Central memory CD4-positive, alpha-beta T cell (primary cell): ENCODE measurements at regions not wholly inside any gene's neighbourhood (a gene's known extent, or its start where the extent isn't known, plus 50 kb on each side); places are given as distances from the start of the nearest gene placed in this dataset.

ENCODE experiments used
- DNase-seq: peaks from one replicate; pipeline ENCODE4 v3.0.0; 2022

- no peak for DNase-seq
Measured at GRCh38 chr2:180190851-180191250, 183.8 kb upstream of the CWC22 start.

DNA sequence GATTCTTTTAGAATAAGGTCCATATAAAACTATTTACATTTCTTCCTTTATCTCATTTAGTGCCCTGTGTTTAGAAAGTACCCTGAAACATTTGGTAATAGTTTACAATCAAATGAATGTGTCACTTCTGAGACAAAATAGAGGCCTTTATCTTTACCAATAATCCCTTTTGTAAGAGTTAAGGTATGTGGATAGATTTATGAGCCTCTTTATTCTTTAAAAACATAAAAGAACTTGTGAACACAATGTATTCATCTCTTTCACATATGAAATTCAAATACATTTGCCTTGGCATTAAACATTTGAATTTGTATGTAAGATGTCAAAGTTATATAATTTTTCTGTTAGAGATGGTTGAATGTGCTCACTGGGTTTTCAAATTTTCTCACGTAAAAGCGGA is 180.5 kb upstream of the CWC22 start:
- no peak for DNase-seq

- DNase-seq: no peak
Measured at GRCh38 chr2:180184506-180184905, 177.4 kb upstream of the CWC22 start.

DNA sequence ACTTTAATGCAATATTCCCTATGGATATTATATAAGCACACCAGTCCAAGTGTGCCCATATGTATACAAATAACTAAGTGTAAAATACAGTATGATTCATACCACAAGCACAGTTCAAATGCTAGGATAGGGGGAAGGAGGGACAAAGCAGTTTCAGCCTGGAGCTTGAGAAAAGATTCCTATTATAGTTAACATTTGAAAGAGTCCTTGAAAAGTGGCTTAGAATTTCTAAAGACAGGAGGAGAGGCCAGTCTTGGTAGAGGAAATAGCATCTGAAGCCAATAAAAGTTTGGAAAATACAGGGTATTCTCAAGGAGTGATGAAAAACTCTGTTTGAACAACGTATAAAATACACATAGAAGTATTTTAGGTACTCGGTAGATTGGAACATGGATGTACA is 173.4 kb upstream of the CWC22 start:
- no peak for DNase-seq

DNA sequence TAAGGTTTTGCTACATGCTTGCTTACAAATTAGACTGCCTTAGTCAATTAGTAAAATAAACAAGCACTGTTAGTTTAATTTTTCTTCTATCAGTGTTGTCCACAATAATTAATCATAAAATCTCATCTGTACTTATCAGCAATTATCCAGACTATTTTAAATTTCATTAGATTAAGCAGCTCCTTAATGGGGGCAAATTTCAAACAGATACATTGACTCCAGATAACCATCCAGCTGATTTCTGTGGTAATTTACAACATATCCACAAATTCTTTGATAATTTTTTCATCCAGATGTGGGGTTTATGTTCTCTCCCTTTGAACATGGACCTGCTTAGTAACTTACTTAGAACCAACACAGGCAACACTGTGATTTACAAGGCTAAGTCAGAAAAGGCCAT is 170.4 kb upstream of the CWC22 start:
- no peak for DNase-seq

GRCh38 chr2:180175736-180176135 is 168.6 kb upstream of the CWC22 start:
- DNase-seq: no peak

DNA sequence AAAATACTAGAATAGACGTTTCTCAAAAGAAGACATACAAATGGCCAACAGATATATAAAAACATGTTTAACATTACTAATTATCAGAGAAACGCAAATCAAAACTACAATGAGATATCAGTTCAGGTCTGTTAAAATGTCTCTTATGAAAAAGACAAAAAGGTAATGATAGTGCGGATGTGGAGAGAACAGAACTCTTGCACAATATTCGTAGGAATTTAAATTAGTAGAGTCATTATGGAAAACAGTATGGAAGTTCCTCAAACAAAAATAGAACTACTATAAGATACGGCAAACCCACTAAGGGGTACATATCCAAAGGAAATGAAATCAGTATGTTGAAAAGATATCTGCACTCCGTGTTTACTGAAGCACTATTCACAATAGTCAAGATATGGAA is 167.5 kb upstream of the CWC22 start:
- DNase-seq: no peak

DNA sequence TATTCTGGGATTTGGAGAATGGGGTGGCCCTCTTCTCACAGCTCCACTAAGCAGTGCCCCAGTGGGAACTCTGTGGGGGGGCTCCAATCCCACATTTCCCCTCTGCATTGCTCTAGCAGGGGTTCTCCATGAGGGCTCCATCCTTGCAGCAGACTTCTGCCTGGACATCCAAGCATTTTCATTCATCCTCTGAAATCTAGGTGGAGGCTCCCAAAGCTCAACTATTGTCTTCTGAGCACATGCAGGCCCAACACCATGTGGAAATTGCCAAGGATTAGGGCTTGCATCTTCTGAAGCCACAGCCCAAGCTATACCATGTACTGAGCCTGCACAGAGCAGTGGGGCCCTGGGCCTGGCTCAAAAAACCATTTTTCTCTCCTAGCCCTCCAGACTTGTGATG is 162.4 kb upstream of the CWC22 start:
- no peak for DNase-seq

DNA sequence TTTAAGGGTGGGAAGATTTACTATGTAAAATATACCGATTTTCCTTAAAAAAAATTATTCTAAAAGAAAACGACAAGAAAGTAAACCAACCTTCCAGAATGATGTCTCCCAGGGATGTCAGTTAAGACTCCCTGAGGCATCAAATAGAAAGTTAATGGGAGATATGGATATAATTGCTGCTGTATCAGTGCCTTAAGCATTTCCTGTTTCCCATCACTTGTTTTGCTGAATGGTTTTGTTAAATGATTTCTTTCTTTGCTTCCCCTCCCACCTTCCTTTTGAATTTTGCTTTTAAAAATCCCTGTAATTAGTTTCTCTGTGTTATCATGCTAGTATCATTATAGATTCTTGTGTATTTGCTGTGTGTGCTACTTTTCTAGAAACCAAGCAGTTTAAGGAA is 154.3 kb upstream of the CWC22 start:
- no peak for DNase-seq

DNA sequence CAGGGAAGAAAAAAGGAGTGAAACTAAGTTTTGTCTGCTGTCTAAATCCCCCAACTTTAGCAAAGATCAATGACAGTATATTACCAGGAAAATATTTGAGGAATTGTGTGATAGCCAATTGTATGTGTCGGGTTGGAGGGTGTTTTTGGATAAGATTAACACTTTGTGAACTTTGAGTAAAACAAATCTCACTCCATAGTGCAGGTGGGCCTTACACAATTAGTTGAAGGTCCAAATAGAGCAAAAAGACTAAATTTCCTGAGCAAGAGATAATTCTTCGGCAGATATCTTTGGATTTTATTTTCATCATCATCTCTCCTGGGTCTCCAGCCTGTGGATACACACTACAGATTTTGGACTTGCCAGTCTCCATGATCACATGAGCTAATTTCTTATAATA is 152.8 kb upstream of the CWC22 start:
- no peak for DNase-seq

GRCh38 chr2:180158961-180159360 is 151.9 kb upstream of the CWC22 start:
- DNase-seq: no peak

DNA sequence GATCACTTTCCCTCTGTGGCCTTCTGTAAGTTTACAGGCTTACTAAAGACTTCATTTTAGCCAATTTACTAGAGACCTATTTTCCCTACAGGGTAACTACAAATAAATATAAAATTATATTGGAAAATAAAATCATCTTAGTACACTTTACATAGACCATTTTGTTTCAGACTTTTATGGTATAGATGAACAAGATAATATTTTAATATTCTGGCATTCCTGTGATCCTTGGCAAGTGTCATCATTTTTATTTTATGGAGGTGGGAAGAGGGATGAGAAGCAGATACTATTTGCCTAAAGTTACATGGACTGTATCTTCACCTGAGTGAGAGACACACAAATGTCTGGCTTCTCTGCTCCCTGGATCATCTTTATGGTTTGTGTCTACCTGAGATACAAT is 149.6 kb upstream of the CWC22 start:
- DNase-seq: no peak

DNA sequence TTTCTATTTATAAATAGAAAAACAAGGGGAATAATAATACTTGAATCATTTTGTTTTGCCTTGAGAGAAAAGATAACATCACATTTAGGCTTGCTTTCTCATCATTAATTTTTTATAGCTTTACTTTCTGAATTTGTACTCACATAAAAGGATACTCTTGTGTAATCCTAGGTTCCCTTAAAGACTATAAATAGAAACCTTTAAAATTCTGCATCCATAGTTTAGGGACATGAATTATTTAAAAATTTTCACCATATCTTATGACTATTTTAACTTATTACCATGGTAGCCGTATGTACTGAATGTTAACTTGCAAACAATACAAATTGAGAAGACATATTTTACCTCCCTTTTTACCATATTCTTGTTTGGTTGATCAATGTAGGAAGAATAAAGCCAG is 143.5 kb upstream of the CWC22 start:
- no peak for DNase-seq

DNA sequence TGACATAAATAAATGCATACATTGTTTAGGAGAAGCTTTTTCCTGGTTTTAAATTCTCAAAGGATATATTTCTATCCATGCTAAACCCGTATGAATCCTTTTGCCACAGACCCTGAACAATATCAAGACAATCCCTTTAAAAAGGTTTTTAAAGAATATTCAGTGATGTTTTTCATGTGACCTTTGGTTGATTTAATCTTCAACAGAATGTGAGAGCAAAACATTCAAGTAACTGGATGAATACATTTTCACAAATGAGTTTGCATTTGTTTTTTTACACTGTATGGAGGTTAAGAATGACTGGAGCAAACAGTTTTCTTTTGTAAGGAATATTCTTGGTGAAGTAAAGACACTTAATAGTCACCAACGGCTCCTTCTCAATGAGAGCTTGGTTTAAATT is 139.4 kb upstream of the CWC22 start:
- DNase-seq: no peak

- DNase-seq: no peak
Measured at GRCh38 chr2:180146114-180146513, 139.0 kb upstream of the CWC22 start.

DNA sequence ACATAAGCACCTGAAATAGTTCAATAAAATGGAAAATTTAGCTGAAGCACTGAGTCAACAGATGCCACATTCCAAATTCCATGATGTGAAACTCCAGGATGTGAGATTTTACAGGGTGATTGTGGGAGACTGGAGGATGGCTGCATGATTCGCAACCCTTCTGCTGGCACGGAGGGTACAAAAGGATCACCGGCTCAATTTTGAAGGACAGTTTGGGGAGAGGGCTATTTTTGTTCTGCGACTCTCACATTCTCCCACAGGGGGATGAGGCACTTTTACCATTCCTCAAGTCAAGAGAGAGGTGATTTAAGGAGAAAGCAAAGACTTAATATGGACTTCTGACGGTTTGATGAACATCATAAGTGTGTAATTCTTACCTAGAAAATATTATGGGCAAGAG is 138.1 kb upstream of the CWC22 start:
- no peak for DNase-seq

DNA sequence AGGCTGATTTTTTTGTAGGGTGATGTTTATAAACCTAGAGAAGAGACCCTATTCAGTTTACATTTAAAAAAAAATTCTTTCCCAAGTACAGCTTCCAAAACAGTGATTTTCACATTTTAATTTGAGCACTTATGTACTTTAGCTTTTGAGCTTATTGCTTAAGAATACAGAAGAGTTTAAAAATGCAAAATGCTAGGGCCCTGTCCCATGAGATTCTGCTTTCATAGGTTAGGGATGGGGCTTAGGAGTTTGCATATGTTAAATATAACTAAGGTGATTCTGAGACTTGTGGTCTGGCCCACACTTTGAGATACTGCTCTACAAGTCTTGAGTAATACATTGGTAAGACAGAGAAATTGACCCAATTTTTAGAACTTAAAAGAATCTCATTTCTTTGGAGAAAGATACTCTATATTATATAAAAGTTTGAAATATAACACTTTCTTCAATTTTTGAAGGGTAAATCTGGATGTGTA is 137.3 kb upstream of the CWC22 start:
- DNase-seq: no peak

DNA sequence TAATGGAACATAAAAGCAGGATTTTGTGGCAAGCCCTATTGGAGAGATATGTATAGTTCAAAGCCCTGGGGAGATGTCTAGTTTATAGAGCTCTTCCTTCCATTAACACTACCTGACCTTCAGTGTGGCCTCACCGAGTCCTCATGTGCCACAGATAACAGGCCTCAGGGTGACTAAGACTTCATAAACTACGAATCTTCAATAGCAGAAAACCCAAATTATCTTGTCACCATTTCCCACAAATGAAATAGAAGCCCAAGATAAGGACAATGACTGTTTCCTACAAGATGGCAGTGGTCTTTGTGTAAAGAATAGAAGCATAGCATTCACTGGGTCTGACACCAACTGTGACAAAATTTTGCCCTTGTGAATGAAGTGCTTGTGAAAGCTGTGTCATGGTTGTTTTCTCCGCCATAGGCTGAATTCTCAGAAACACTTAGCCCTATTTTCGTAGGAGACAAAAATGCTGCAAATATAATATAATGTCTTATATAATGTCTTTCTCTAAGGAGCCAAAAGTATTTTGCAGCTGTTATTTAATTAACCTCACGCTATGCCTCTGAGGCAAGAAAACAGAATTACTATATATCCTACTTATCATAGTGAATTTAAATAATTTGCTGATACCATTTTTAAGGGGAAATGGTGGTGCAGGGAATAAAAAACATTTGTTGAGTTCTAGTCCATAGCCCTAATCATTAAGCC is 136.7 kb upstream of the CWC22 start:
- no peak for DNase-seq

DNA sequence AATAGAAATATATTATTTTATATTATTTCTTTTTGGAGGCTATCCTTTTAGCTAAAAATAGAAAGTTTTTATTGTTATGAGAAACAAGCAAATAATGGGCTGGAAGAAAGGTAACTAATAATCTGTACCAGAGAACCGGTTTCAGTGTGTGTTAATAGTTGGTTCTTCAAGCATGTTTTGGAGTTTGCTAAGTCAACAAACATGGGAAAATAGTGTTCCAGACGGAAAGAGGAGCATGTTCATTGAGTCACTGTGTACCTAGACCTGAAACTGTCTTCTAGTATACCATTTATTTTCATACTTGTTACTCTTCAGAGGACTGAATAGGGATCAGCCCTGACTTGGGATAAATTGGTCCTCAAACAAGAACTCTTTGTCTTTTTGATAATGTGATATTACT is 134.5 kb upstream of the CWC22 start:
- no peak for DNase-seq

DNA sequence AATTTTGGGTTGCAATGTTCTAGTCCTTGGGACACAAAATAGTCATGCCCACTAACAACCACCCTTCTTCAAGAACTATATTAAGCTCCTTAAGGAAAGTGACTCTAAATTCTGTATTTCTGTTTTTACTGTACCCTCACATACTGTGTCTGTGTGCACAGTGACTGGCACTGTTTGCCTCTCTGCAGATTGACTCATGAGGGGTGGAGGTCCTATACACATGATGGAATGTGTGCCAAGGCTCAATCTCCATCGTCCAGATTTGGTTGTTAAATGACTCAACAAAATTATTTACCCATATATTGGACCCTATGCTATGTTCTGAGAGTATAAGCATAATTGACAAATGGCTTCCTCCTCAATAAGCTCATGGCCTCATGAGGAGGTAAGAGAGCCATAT is 126.6 kb upstream of the CWC22 start:
- DNase-seq: no peak

DNA sequence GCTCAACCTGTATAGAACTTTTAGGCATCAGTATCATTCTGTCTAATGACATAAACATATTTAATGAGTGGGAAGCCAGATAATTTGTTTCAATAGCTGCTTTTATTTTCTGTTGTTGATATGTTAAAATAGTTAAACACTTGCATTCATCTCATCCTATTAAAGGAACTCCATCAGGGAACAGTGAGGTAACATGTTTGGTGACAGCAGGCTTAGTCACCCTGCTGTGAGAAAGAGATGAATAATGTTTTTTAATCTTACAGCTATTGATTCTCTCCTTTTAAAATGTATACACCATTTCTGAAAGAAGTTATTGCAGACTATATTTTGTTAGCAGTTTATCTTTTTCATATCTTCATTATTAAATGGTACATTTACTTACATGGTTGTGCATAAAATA is 123.3 kb upstream of the CWC22 start:
- no peak for DNase-seq

GRCh38 chr2:180128861-180129260 is 121.8 kb upstream of the CWC22 start:
- DNase-seq: no peak

- DNase-seq: peak; percentile 33
Measured at GRCh38 chr2:180125245-180125962, 118.3 kb upstream of the CWC22 start.

DNA sequence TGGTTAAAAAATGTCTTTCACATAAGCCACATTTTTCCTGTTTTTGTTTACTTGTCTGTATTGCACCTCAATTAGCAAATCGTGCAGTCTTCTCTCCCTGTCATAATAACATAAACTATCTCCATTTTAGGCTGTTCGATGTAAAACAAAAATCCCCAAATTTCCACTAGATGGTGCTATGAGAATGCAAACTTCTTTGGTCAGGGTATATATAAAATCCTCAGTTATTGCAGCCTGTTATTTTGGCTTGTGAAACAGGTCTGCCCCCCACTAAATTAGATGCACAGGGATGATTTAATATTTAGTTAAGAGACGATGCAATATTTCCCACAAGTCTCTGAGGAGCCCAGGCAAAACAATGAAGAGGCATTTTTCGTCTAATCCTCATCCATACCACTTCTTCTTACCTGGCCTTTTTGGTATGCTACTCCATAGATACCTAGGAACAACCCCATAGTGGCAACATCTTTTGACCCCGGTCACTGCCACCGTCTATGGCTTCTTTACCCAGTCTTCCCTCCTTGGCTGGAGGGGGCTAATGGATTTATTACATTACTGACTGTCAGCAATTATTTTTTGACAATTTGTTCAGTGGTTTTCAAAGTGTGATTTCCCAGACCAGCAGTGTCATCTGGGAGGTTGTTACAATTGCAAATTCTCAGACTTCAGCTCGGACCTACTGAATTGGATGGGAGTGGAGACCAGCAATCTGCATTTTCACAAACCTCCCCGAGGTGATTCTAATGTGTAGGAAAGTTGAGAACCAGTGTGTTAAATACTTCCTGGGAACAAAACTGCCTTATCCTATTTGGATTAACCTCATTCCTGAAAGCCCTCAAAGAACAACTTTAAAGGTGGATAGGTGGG is 117.4 kb upstream of the CWC22 start:
- peak; percentile 13 for DNase-seq
